ENCODE measurements at regions not wholly inside any gene's neighbourhood (a gene's known extent, or its start where the extent isn't known, plus 50 kb on each side); places are given as distances from the start of the nearest gene placed in this dataset.
A peak's percentile ranks its signal among the peaks of the same experiment; 100 is the strongest.

- DNase-seq (ENCODE audit: low read depth) = no peak
- no peak for TF ChIP-seq CTCF (IDR thresholded peaks at IDR 0.05; ENCODE audit: insufficient read depth, low read depth, low read length, missing control alignments)
- H3K4me3 ChIP-seq (ENCODE audit: low read depth, low read length) = no peak overlapping the region
Measured at GRCh38 chr5:143761663-143762062, 50.3 kb upstream of the HMHB1 start.

- no peak for TF ChIP-seq CTCF (IDR thresholded peaks at IDR 0.05; ENCODE audit: insufficient read depth, low read depth, low read length, missing control alignments)
- no peak overlapping the region for H3K4me3 ChIP-seq (ENCODE audit: low read depth, low read length)
- no peak for DNase-seq (ENCODE audit: low read depth)
Measured at GRCh38 chr5:143760755-143761154, 51.2 kb upstream of the HMHB1 start.

- DNase-seq (ENCODE audit: low read depth) = peak; percentile 76
- no peak overlapping the region for H3K4me3 ChIP-seq (ENCODE audit: low read depth, low read length)
- TF ChIP-seq CTCF (IDR thresholded peaks at IDR 0.05; ENCODE audit: insufficient read depth, low read depth, low read length, missing control alignments) = no peak
Measured at GRCh38 chr5:143760131-143760505, 51.8 kb upstream of the HMHB1 start.

- peak; percentile 22 for DNase-seq (ENCODE audit: low read depth)
- no peak for TF ChIP-seq CTCF (IDR thresholded peaks at IDR 0.05; ENCODE audit: insufficient read depth, low read depth, low read length, missing control alignments)
- no peak overlapping the region for H3K4me3 ChIP-seq (ENCODE audit: low read depth, low read length)
Measured at GRCh38 chr5:143759396-143760130, 52.4 kb upstream of the HMHB1 start.

- no peak for TF ChIP-seq CTCF (IDR thresholded peaks at IDR 0.05; ENCODE audit: insufficient read depth, low read depth, low read length, missing control alignments)
- peak; percentile 86 for DNase-seq (ENCODE audit: low read depth)
- peak overlapping the region; percentile 5; the same call in 1 of the 2 replicates for H3K4me3 ChIP-seq (ENCODE audit: low read depth, low read length)
Measured at GRCh38 chr5:143758750-143759149, 53.2 kb upstream of the HMHB1 start.

GRCh38 chr5:143758015-143758414, 53.9 kb upstream of the HMHB1 start:
- no peak for DNase-seq (ENCODE audit: low read depth)
- no peak for TF ChIP-seq CTCF (IDR thresholded peaks at IDR 0.05; ENCODE audit: insufficient read depth, low read depth, low read length, missing control alignments)

GRCh38 chr5:143757116-143757515, 54.8 kb upstream of the HMHB1 start:
- TF ChIP-seq CTCF (IDR thresholded peaks at IDR 0.05; ENCODE audit: insufficient read depth, low read depth, low read length, missing control alignments) = no peak
- no peak overlapping the region for H3K4me3 ChIP-seq (ENCODE audit: low read depth, low read length)
- DNase-seq (ENCODE audit: low read depth) = peak; percentile 54

More at GRCh38 chr5:143758015-143758414, 53.9 kb upstream of the HMHB1 start:
- H3K4me3 ChIP-seq (ENCODE audit: low read depth, low read length) = no peak overlapping the region

Measured in GM12865 (cell line).